SK-N-SH (cell line): ENCODE measurements at regions not wholly inside any gene's neighbourhood (a gene's known extent, or its start where the extent isn't known, plus 50 kb on each side); places are given as distances from the start of the nearest gene placed in this dataset.

Experiments used
- CTCF ChIA-PET: fragments of 300-600, 350-600 bp; formaldehyde crosslinking; extraction: SDS; loops from one replicate; lab custom pipeline; 2021; lab: Yijun Ruan, JAX
- POLR2A ChIA-PET: fragments of 350-600 bp; sonication (Branson Sonifier 250); formaldehyde crosslinking; extraction: SDS; loops from one replicate; lab custom pipeline; 2020; ENCODE audit warnings: antibody characterized with exemption, inconsistent platforms; lab: Yijun Ruan, JAX
- DNase-seq: peaks from one replicate; pipeline ENCODE4 v3.0.0; 2012
- H2AFZ ChIP-seq: fragments of 200-600 bp; sonication (generic); 2 replicates; pipeline ENCODE4 v1.8.1; 2016; ENCODE audit warnings: antibody characterized with exemption, mild to moderate bottlenecking, low read depth
- H3F3A ChIP-seq: fragments of 200-600 bp; sonication (generic); replicated peaks from 2 replicates; pipeline ENCODE3; 2016; ENCODE audit warnings: antibody characterized with exemption, mild to moderate bottlenecking; ENCODE audit not compliant: insufficient read depth
- H3K27ac ChIP-seq, 2 experiments: fragments of 200-500 bp in 1 of 2; fragments of 200-600 bp in 1 of 2; sonication (Bioruptor generic) in 1 of 2; sonication (generic), shearing (Covaris generic) in 1 of 2; 2 replicates each; pipeline versions ENCODE4 v1.5.1 to v1.6.1; 2014 to 2016; ENCODE audit warnings: low read depth in 2 of 2, inconsistent platforms in 1 of 2, low read length in 1 of 2, mild to moderate bottlenecking in 1 of 2, mixed read lengths in 1 of 2
- H3K27me3 ChIP-seq: fragments of 200-600 bp; sonication (generic), shearing (Covaris generic); 2 replicates; pipeline ENCODE4 v1.6.1; 2016; ENCODE audit warnings: mixed run types; ENCODE audit not compliant: insufficient read depth
- H3K36me3 ChIP-seq, 2 experiments: fragments of 200-500 bp in 1 of 2; fragments of 200-600 bp in 1 of 2; sonication (Bioruptor generic) in 1 of 2; sonication (generic) in 1 of 2; replicated peaks in 1 of 2; 2 replicates each; pipeline versions ENCODE3 to v1.5.1; 2014 to 2016; ENCODE audit warnings: low read length in 1 of 2, mild to moderate bottlenecking in 1 of 2; ENCODE audit not compliant: insufficient read depth in 2 of 2, control insufficient read depth in 1 of 2
- H3K4me1 ChIP-seq, 2 experiments: fragments of 200-500 bp in 1 of 2; fragments of 200-600 bp in 1 of 2; sonication (Bioruptor generic) in 1 of 2; sonication (generic), shearing (Covaris generic) in 1 of 2; 2 replicates each; pipeline versions ENCODE4 v1.5.1 to v1.6.1; 2014 to 2016; ENCODE audit warnings: low read depth in 1 of 2, low read length in 1 of 2, mixed run types in 1 of 2; ENCODE audit not compliant: insufficient read depth in 2 of 2, control insufficient read depth in 1 of 2
- H3K4me2 ChIP-seq: fragments of 200-600 bp; sonication (generic), shearing (Covaris generic); 2 replicates; pipeline ENCODE4 v1.6.1; 2017; ENCODE audit warnings: mixed run types
- H3K4me3 ChIP-seq, 2 experiments: fragments of 200-500 bp in 1 of 2; fragments of 200-600 bp in 1 of 2; sonication (Bioruptor generic) in 1 of 2; sonication (generic), shearing (Covaris generic) in 1 of 2; 2 replicates each; pipeline versions ENCODE4 v1.5.1 to v1.8.1; 2014 to 2016; ENCODE audit warnings: low read depth in 2 of 2, inconsistent platforms in 1 of 2, low read length in 1 of 2, mild to moderate bottlenecking in 1 of 2, mixed read lengths in 1 of 2, moderate library complexity in 1 of 2
- H3K79me2 ChIP-seq: fragments of 200-600 bp; sonication (generic); 2 replicates; pipeline ENCODE4 v1.8.1; 2017; ENCODE audit warnings: mild to moderate bottlenecking; ENCODE audit not compliant: insufficient read depth
- H3K9ac ChIP-seq: fragments of 200-600 bp; sonication (generic); 2 replicates; pipeline ENCODE4 v1.6.1; 2017; ENCODE audit warnings: mixed run types
- H3K9me2 ChIP-seq: fragments of 200-600 bp; sonication (generic); 2 replicates; pipeline ENCODE4 v1.6.1; 2017; ENCODE audit warnings: mixed run types
- H3K9me3 ChIP-seq: fragments of 200-600 bp; sonication (generic); 2 replicates; pipeline ENCODE4 v1.6.1; 2017; ENCODE audit warnings: mixed run types, mild to moderate bottlenecking, moderate library complexity
- H4K20me1 ChIP-seq: fragments of 200-600 bp; sonication (generic); 2 replicates; pipeline ENCODE4 v1.6.1; 2017; ENCODE audit warnings: mild to moderate bottlenecking, mixed run types; ENCODE audit not compliant: insufficient read depth
- CHD2 ChIP-seq: fragments of 150-350 bp; IDR thresholded peaks from 2 replicates; pipeline ENCODE4 v1.6.1; 2018; ENCODE audit warnings: low read length; ENCODE audit not compliant: partially characterized antibody
- FOSL2 ChIP-seq: IDR thresholded peaks from 2 replicates; pipeline ENCODE4 v1.4.0; 2012; ENCODE audit warnings: low read depth, mild to moderate bottlenecking, moderate library complexity, borderline replicate concordance
- FOXM1 ChIP-seq: IDR thresholded peaks from 2 replicates; pipeline ENCODE4 v1.4.0; 2012; ENCODE audit warnings: low read depth, mild to moderate bottlenecking
- GABPA ChIP-seq: IDR thresholded peaks from 2 replicates; pipeline ENCODE4 v1.4.0; 2012; ENCODE audit warnings: low read depth, mild to moderate bottlenecking
- MAX ChIP-seq: IDR thresholded peaks from 2 replicates; pipeline ENCODE4 v1.4.0; 2012; ENCODE audit warnings: low read depth
- MEF2A ChIP-seq: IDR thresholded peaks from 2 replicates; pipeline ENCODE4 v1.4.0; 2012; ENCODE audit warnings: low read depth, borderline replicate concordance
- NFIC ChIP-seq: IDR thresholded peaks from 2 replicates; pipeline ENCODE4 v1.4.0; 2012; ENCODE audit warnings: borderline replicate concordance
- PBX3 ChIP-seq: IDR thresholded peaks from 2 replicates; pipeline ENCODE4; 2012
- POLR2AphosphoS5 ChIP-seq: IDR thresholded peaks from 2 replicates; pipeline ENCODE4 v1.6.1; 2012; ENCODE audit warnings: low read depth, low read length
- RCOR1 ChIP-seq: fragments of 150-350 bp; IDR thresholded peaks from 2 replicates; pipeline ENCODE4 v1.6.1; 2017; ENCODE audit warnings: antibody characterized with exemption, low read length
- RFX5 ChIP-seq: IDR thresholded peaks from 2 replicates; pipeline ENCODE4 v1.6.1; 2012; ENCODE audit warnings: mild to moderate bottlenecking, improper control_type of control experiment, low read length
- RXRA ChIP-seq: IDR thresholded peaks from 2 replicates; pipeline ENCODE4 v1.4.0; 2012; ENCODE audit warnings: low read depth, mild to moderate bottlenecking, borderline replicate concordance
- TAF1 ChIP-seq: IDR thresholded peaks from 2 replicates; pipeline ENCODE4 v1.6.1; 2012; ENCODE audit warnings: low read depth, mild to moderate bottlenecking, low read length, moderate library complexity, borderline replicate concordance
- TCF12 ChIP-seq: IDR thresholded peaks from 2 replicates; pipeline ENCODE4 v1.4.0; 2012
- USF2 ChIP-seq: fragments of 150-350 bp; IDR thresholded peaks from 2 replicates; pipeline ENCODE4 v1.6.1; 2017; ENCODE audit warnings: antibody characterized with exemption, low read length, low read depth, borderline replicate concordance
- YY1 ChIP-seq: IDR thresholded peaks from 2 replicates; pipeline ENCODE4 v1.4.0; 2012; ENCODE audit warnings: low read depth, mild to moderate bottlenecking
- WGBS: methylation state at CpG from one replicate; pipeline ENCODE4 v1.1.6; 2017; ENCODE audit warnings: low lambda C conversion rate; 5-methylcytosine and 5-hydroxymethylcytosine counted together
- TF ChIP-seq, protein P1 (sequence below): fragments of 150-350 bp; IDR thresholded peaks from 2 replicates; pipeline ENCODE4 v1.6.1; 2016; ENCODE audit warnings: mild to moderate bottlenecking, low read depth, low read length
- TF ChIP-seq, protein P2 (sequence below): IDR thresholded peaks from 2 replicates; pipeline ENCODE4 v1.4.0; 2012; ENCODE audit warnings: low read depth, borderline replicate concordance
- TF ChIP-seq, protein P3 (sequence below): IDR thresholded peaks from 2 replicates; pipeline ENCODE4 v1.6.1; 2012; ENCODE audit warnings: mild to moderate bottlenecking, low read depth, low read length, moderate library complexity

- H3K4me1 ChIP-seq = no peaks in the 10 kb centered on the region
- no peaks in the 10 kb centered on the region for H4K20me1 ChIP-seq
- ChIA-PET POLR2A (no interaction called here), CTCF (interaction anchor here (0.9 kb wide), 1 partner anchor 44 kb away, joined by 3 read pairs; no protein-coding TSS in a partner anchor)
- no peaks in the 10 kb centered on the region for H3K9me2 ChIP-seq
- WGBS = 58% methylated on average over 9 of the region's 9 CpGs
- no peaks in the 10 kb centered on the region for H3K79me2 ChIP-seq
- no peaks in the 10 kb centered on the region for H3F3A ChIP-seq
- no peak overlapping the region for H2AFZ ChIP-seq
- H3K4me3 ChIP-seq = no peak overlapping the region
- H3K4me2 ChIP-seq = no peak overlapping the region
- no peak overlapping the region for H3K9ac ChIP-seq
- no peaks in the 10 kb centered on the region for H3K36me3 ChIP-seq
- no peaks in the 10 kb centered on the region for H3K9me3 ChIP-seq
- TF ChIP-seq, protein P1, sequence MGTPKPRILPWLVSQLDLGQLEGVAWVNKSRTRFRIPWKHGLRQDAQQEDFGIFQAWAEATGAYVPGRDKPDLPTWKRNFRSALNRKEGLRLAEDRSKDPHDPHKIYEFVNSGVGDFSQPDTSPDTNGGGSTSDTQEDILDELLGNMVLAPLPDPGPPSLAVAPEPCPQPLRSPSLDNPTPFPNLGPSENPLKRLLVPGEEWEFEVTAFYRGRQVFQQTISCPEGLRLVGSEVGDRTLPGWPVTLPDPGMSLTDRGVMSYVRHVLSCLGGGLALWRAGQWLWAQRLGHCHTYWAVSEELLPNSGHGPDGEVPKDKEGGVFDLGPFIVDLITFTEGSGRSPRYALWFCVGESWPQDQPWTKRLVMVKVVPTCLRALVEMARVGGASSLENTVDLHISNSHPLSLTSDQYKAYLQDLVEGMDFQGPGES = no peak
- TF ChIP-seq MAX (no peak), YY1 (no peak), MEF2A (no peak), GABPA (no peak), POLR2AphosphoS5 (no peak), TCF12 (no peak), CHD2 (no peak), FOSL2 (no peak), RFX5 (no peak), USF2 (no peak), PBX3 (no peak), TAF1 (no peak), RXRA (no peak), RCOR1 (no peak), NFIC (no peak), FOXM1 (no peak)
- TF ChIP-seq, protein P2, sequence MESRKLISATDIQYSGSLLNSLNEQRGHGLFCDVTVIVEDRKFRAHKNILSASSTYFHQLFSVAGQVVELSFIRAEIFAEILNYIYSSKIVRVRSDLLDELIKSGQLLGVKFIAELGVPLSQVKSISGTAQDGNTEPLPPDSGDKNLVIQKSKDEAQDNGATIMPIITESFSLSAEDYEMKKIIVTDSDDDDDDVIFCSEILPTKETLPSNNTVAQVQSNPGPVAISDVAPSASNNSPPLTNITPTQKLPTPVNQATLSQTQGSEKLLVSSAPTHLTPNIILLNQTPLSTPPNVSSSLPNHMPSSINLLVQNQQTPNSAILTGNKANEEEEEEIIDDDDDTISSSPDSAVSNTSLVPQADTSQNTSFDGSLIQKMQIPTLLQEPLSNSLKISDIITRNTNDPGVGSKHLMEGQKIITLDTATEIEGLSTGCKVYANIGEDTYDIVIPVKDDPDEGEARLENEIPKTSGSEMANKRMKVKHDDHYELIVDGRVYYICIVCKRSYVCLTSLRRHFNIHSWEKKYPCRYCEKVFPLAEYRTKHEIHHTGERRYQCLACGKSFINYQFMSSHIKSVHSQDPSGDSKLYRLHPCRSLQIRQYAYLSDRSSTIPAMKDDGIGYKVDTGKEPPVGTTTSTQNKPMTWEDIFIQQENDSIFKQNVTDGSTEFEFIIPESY = no peak
- TF ChIP-seq, protein P3, sequence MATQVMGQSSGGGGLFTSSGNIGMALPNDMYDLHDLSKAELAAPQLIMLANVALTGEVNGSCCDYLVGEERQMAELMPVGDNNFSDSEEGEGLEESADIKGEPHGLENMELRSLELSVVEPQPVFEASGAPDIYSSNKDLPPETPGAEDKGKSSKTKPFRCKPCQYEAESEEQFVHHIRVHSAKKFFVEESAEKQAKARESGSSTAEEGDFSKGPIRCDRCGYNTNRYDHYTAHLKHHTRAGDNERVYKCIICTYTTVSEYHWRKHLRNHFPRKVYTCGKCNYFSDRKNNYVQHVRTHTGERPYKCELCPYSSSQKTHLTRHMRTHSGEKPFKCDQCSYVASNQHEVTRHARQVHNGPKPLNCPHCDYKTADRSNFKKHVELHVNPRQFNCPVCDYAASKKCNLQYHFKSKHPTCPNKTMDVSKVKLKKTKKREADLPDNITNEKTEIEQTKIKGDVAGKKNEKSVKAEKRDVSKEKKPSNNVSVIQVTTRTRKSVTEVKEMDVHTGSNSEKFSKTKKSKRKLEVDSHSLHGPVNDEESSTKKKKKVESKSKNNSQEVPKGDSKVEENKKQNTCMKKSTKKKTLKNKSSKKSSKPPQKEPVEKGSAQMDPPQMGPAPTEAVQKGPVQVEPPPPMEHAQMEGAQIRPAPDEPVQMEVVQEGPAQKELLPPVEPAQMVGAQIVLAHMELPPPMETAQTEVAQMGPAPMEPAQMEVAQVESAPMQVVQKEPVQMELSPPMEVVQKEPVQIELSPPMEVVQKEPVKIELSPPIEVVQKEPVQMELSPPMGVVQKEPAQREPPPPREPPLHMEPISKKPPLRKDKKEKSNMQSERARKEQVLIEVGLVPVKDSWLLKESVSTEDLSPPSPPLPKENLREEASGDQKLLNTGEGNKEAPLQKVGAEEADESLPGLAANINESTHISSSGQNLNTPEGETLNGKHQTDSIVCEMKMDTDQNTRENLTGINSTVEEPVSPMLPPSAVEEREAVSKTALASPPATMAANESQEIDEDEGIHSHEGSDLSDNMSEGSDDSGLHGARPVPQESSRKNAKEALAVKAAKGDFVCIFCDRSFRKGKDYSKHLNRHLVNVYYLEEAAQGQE = no peak
- no peak for DNase-seq
- H3K27ac ChIP-seq = no peak overlapping the region
- H3K27me3 ChIP-seq = no peaks in the 10 kb centered on the region
Measured at GRCh38 chr15:87614704-87615103, 641.8 kb downstream of the NTRK3 start.
